GM12878 (cell line): ENCODE measurements at regions not wholly inside any gene's neighbourhood (a gene's known extent, or its start where the extent isn't known, plus 50 kb on each side); places are given as distances from the start of the nearest gene placed in this dataset.

Experiments used
- ATAC-seq: fragments of 200-7000 bp; cut with Tn5 transposase; 3 replicates; pipeline ENCODE4 v1.9.1; 2020; ENCODE audit warnings: mild to moderate bottlenecking, moderate library complexity
- BruUV-seq: library from RNA; stranded (reverse); fragments of 400-500 nt; replicated peaks from 2 replicates; lab custom pipeline; 2021; lab: Mats Ljungman, UMichigan
- CTCF ChIA-PET: fragments of 300-600 bp; sonication (Branson Sonifier 250); formaldehyde crosslinking; extraction: SDS; loops from one replicate; lab custom pipeline; 2021; ENCODE audit warnings: inconsistent platforms; lab: Yijun Ruan, JAX
- POLR2A ChIA-PET: fragments of 350-600 bp; formaldehyde crosslinking; extraction: SDS; loops from one replicate; lab custom pipeline; 2021; ENCODE audit warnings: inconsistent platforms; lab: Charles Lee
- RAD21 ChIA-PET: fragments of 300-600 bp; sonication (Branson Sonifier 250); formaldehyde crosslinking; loops from one replicate; lab custom pipeline; 2023; ENCODE audit warnings: antibody characterized with exemption; ENCODE audit not compliant: unreplicated experiment; lab: Charles Lee
- SMC1A ChIA-PET: fragments of 300-600 bp; sonication (Branson Sonifier 250); formaldehyde crosslinking; loops from one replicate; lab custom pipeline; 2023; ENCODE audit not compliant: unreplicated experiment, uncharacterized antibody; lab: Charles Lee
- DNase-seq: peaks from one replicate; pipeline ENCODE4 v3.0.0-alpha.2; 2011; ENCODE audit warnings: low read depth, low spot score
- FAIRE-seq: peaks from 3 replicates; lab custom pipeline; 2011; peaks lifted over from hg19 to GRCh38; lab: Jason Lieb, UNC
- H2AFZ ChIP-seq: 2 replicates; pipeline ENCODE4 v1.6.0; 2011; ENCODE audit warnings: low read depth, low read length, control low read depth; ENCODE audit not compliant: control insufficient read depth
- H3K27ac ChIP-seq: 2 replicates; pipeline ENCODE4 v1.5.1; 2011; ENCODE audit warnings: control low read depth; ENCODE audit not compliant: control insufficient read depth, insufficient read depth
- H3K27me3 ChIP-seq, 2 experiments: replicated peaks in 1 of 2; 2 replicates each; pipeline versions ENCODE4 v1.6.0 to v1.6.1; 2011; ENCODE audit warnings: low read length in 1 of 2; ENCODE audit not compliant: control insufficient read depth in 2 of 2, insufficient read depth in 2 of 2
- H3K36me3 ChIP-seq, 2 experiments: 2 replicates each; pipeline ENCODE4 v1.5.1; 2011; ENCODE audit warnings: low read length in 1 of 2; ENCODE audit not compliant: control insufficient read depth in 2 of 2, insufficient read depth in 2 of 2
- H3K4me1 ChIP-seq: 2 replicates; pipeline ENCODE4 v1.6.1; 2011; ENCODE audit warnings: mild to moderate bottlenecking, low read length, moderate library complexity, mixed read lengths; ENCODE audit not compliant: control insufficient read depth, insufficient read depth
- H3K4me2 ChIP-seq: 2 replicates; pipeline ENCODE4 v1.6.0; 2011; ENCODE audit warnings: control low read depth; ENCODE audit not compliant: control insufficient read depth, insufficient read depth
- H3K4me3 ChIP-seq: fragments of 200-600 bp; sonication (generic); 2 replicates; pipeline ENCODE4 v1.5.1; 2016
- H3K79me2 ChIP-seq: 2 replicates; pipeline ENCODE4 v1.6.0; 2011; ENCODE audit warnings: low read length; ENCODE audit not compliant: control insufficient read depth, insufficient read depth
- H3K9ac ChIP-seq: 2 replicates; pipeline ENCODE4 v1.8.0; 2011; ENCODE audit warnings: low read length, control low read depth, mixed read lengths; ENCODE audit not compliant: control insufficient read depth, insufficient read depth
- H3K9me3 ChIP-seq: replicated peaks from 3 replicates; pipeline ENCODE4 v1.5.1; 2011; ENCODE audit warnings: mild to moderate bottlenecking, low read length; ENCODE audit not compliant: control insufficient read depth, insufficient read depth
- H4K20me1 ChIP-seq: 2 replicates; pipeline ENCODE4 v1.6.0; 2011; ENCODE audit not compliant: control insufficient read depth, insufficient read depth
- PAX5 ChIP-seq: IDR thresholded peaks from 2 replicates; pipeline ENCODE4 v1.6.1; 2011; ENCODE audit warnings: low read depth, low read length, borderline replicate concordance
- RAD21 ChIP-seq: IDR thresholded peaks from 2 replicates; pipeline ENCODE4 v1.6.1; 2011; ENCODE audit warnings: mild to moderate bottlenecking, low read depth, low read length, moderate library complexity; ENCODE audit not compliant: insufficient read depth
- RELA ChIP-seq: fragments of 450-650 bp; IDR thresholded peaks from 2 replicates; pipeline ENCODE4 v1.8.0; 2014; ENCODE audit warnings: borderline replicate concordance; ENCODE audit not compliant: partially characterized antibody
- TBL1XR1 ChIP-seq: IDR thresholded peaks from 2 replicates; pipeline ENCODE4 v1.6.1; 2012; ENCODE audit warnings: low read depth, low read length, improper control_type of control experiment
- WGBS: methylation state at CpG from one replicate; pipeline ENCODE4 v1.1.6; 2016; ENCODE audit warnings: low lambda C conversion rate; ENCODE audit not compliant: insufficient replicate concordance, insufficient coverage; ENCODE audit errors: missing lambda C conversion rate; 5-methylcytosine and 5-hydroxymethylcytosine counted together
- in situ Hi-C: fragments of 300-500 bp; cut with MboI; formaldehyde crosslinking; loops from 9 replicates; pipeline ENCODE4 v1.14.3; 2018; ENCODE audit warnings: mixed read lengths
- intact Hi-C: fragments of 100-400 bp; cut with micrococcal nuclease; formaldehyde crosslinking; loops from one replicate; pipeline ENCODE4 v1.14.2; 2022; ENCODE audit not compliant: unreplicated experiment
- TF ChIP-seq, protein P1 (sequence below), 3 experiments: IDR thresholded peaks in 2 of 3; conservative IDR thresholded peaks in 1 of 3; 2 replicates each; pipeline ENCODE4 v1.5.1; 2011; ENCODE audit warnings: low read depth in 3 of 3, low read length in 3 of 3, mild to moderate bottlenecking in 3 of 3, control low read depth in 2 of 3, moderate library complexity in 2 of 3, inconsistent platforms in 1 of 3, mixed read lengths in 1 of 3; ENCODE audit not compliant: control insufficient read depth in 2 of 3, insufficient read depth in 1 of 3; ENCODE audit errors: extremely low read depth in 1 of 3
- TF ChIP-seq, protein P2 (sequence below): fragments of 450-650 bp; IDR thresholded peaks from 2 replicates; pipeline ENCODE4 v1.6.1; 2017; ENCODE audit warnings: low read depth, mild to moderate bottlenecking, moderate library complexity

DNA sequence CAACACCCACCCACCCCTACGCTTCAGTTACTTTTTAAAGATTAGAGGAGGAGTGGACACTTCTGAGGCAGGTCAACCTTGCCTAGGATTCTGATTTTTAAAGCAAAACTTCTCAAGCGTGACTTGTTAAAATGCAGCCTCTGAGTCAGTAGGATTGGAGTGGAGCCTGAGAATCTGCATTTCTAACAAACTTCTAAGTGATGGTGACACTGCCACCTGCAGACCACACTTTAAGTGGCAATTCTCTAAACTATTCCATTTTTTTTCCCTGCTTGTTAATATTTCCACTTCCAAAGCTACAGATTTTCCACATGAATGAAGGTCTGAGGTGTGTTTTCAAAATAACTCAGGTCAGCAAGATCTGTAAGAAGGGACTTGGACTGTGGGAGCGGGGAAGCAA lies 171.1 kb upstream of the CCDC150 start:
- no peak for ATAC-seq
- Histone ChIP-seq H3K4me2 (no peak overlapping the region), H3K4me1 (no peaks in the 10 kb centered on the region), H3K9me3 (no peaks in the 10 kb centered on the region; the same call in 2 of the 3 replicates), H2AFZ (no peak overlapping the region), H3K27ac (no peak overlapping the region), H3K4me3 (no peak overlapping the region), H3K9ac (no peak overlapping the region), H4K20me1 (no peaks in the 10 kb centered on the region), H3K36me3 (no peaks in the 10 kb centered on the region), H3K27me3 (no peaks in the 10 kb centered on the region), H3K79me2 (no peaks in the 10 kb centered on the region)
- DNase-seq = no peak
- intact Hi-C loops = no loop called here
- FAIRE-seq = no peak
- no TSS peak for BruUV-seq
- RAD21 ChIA-PET = interaction anchor here (1.4 kb wide), 1 partner anchor 15 kb away, joined by 4 read pairs; no protein-coding TSS in a partner anchor
- CTCF ChIA-PET = interaction anchor here (0.8 to 5.2 kb wide), 4 partner anchors 13 to 390 kb away, joined by 4 to 42 read pairs (median 6); no protein-coding TSS in a partner anchor
- no peak for TF ChIP-seq TBL1XR1
- 0 out of 2 replicates have a peak, but pooled peaks have one; percentile 37 for TF ChIP-seq PAX5
- TF ChIP-seq, protein P1, sequence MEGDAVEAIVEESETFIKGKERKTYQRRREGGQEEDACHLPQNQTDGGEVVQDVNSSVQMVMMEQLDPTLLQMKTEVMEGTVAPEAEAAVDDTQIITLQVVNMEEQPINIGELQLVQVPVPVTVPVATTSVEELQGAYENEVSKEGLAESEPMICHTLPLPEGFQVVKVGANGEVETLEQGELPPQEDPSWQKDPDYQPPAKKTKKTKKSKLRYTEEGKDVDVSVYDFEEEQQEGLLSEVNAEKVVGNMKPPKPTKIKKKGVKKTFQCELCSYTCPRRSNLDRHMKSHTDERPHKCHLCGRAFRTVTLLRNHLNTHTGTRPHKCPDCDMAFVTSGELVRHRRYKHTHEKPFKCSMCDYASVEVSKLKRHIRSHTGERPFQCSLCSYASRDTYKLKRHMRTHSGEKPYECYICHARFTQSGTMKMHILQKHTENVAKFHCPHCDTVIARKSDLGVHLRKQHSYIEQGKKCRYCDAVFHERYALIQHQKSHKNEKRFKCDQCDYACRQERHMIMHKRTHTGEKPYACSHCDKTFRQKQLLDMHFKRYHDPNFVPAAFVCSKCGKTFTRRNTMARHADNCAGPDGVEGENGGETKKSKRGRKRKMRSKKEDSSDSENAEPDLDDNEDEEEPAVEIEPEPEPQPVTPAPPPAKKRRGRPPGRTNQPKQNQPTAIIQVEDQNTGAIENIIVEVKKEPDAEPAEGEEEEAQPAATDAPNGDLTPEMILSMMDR (IDR thresholded peaks at IDR 0.05 in 2 of 3, conservative IDR thresholded peaks at IDR 0.05 in 1 of 3; ENCODE audit: control insufficient read depth in 2 of 3, extremely low read depth in 1 of 3, insufficient read depth in 1 of 3, low read depth in 3 of 3, low read length in 3 of 3) = peak; percentile 5 to 24 (median 5); a peak in 1 of 6 replicates
- TF ChIP-seq, protein P2, sequence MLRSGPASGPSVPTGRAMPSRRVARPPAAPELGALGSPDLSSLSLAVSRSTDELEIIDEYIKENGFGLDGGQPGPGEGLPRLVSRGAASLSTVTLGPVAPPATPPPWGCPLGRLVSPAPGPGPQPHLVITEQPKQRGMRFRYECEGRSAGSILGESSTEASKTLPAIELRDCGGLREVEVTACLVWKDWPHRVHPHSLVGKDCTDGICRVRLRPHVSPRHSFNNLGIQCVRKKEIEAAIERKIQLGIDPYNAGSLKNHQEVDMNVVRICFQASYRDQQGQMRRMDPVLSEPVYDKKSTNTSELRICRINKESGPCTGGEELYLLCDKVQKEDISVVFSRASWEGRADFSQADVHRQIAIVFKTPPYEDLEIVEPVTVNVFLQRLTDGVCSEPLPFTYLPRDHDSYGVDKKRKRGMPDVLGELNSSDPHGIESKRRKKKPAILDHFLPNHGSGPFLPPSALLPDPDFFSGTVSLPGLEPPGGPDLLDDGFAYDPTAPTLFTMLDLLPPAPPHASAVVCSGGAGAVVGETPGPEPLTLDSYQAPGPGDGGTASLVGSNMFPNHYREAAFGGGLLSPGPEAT = no peak
- peak; percentile 53 for TF ChIP-seq RAD21
- TF ChIP-seq RELA = no peak
- SMC1A ChIA-PET = interaction anchor here (1.0 to 3.6 kb wide), 3 partner anchors 12 to 129 kb away, joined by 3 to 12 read pairs (median 5); no protein-coding TSS in a partner anchor
- in situ Hi-C loops = no loop called here
- POLR2A ChIA-PET = no interaction called here
- 0% methylated on average over 3 of the region's 3 CpGs for WGBS
